ENCODE measurements at regions not wholly inside any gene's neighbourhood (a gene's known extent, or its start where the extent isn't known, plus 50 kb on each side); places are given as distances from the start of the nearest gene placed in this dataset.

DNA sequence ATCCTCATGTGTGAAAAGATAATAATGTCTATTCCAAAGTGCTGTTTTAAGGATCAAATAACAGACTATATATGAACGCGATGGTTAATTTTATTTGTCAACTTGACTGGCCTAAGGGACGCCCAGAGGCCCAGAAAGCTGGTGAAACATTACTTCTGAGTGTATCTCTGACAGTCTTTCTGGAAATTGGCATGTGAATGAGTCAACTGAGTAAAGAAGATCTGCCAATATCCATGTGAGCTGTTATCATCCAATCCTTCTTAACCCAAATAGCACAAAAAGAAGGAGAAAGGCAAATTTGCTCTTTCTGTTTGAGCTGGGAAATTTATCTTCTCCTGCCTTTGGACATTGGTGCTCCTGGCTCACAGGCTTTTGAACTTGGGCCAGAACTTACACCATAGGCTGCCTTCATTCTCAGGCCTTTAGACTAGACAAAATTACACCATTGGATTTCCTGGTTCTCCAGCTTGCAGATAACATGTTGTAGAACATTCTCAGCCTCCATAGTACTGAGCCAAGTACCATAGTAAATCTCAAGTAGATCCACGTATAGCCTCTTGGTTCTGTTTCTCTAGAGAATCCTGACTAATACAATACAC, 114.7 kb upstream of the DOCK10 start:
- Histone ChIP-seq H3K27me3 (replicated peaks; ENCODE audit: insufficient read depth, low read length) (no peaks in the 10 kb centered on the region), H3K9me3 (replicated peaks; ENCODE audit: insufficient read depth, low read length) (no peaks in the 10 kb centered on the region), H4K20me1 (ENCODE audit: insufficient read depth, low read length) (no peaks in the 10 kb centered on the region), H3K27ac (ENCODE audit: low read length) (no peak overlapping the region), H3K4me3 (ENCODE audit: low read length) (no peak overlapping the region), H3F3A (ENCODE audit: insufficient read depth, low read length) (no peaks in the 10 kb centered on the region), H2AFZ (ENCODE audit: low read length) (no peak overlapping the region), H3K4me2 (ENCODE audit: low read depth, low read length) (no peak overlapping the region), H3K9me2 (replicated peaks; ENCODE audit: insufficient read depth, low read length) (no peaks in the 10 kb centered on the region), H3K79me2 (ENCODE audit: low read length) (no peaks in the 10 kb centered on the region), H3K36me3 (replicated peaks; ENCODE audit: insufficient read depth, low read length) (no peaks in the 10 kb centered on the region), H3K4me1 (ENCODE audit: low read length) (no peaks in the 10 kb centered on the region), H3K9ac (ENCODE audit: low read length) (no peak overlapping the region)
- no peak for DNase-seq
- no peak for TF ChIP-seq EZH2 (optimal IDR thresholded peaks at IDR 0.05; ENCODE audit: low read depth, low read length)
- no peak for TF ChIP-seq EZH2phosphoT487 (IDR thresholded peaks at IDR 0.05; ENCODE audit: low read length)
- TF ChIP-seq CTCF (IDR thresholded peaks at IDR 0.05; ENCODE audit: low read length), result no peak

DNA sequence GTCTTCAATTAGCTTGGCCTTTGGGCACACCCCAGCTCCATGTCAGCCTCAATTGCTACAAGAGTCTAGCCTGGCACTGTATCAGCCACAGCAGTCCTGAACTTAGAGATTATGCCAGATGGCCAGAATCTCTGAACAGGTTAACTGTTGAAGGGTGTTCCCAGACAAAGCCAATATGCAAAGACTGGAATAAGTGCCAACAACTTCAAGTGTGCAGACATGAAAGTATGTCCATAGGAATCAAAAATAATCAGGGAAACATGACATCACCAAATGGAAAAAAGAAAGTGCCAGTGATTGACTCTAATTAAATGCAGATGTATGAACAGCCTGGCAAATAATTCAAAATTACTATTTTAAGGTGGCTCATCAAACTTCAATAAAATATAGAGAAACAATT, 98.5 kb upstream of the DOCK10 start:
- no peak for DNase-seq
- no peaks in the 10 kb centered on the region for H3K79me2 ChIP-seq (ENCODE audit: low read length)
- H3K27me3 ChIP-seq (replicated peaks; ENCODE audit: insufficient read depth, low read length), result no peaks in the 10 kb centered on the region
- H3K36me3 ChIP-seq (replicated peaks; ENCODE audit: insufficient read depth, low read length), result no peaks in the 10 kb centered on the region
- no peak overlapping the region for H3K9ac ChIP-seq (ENCODE audit: low read length)
- H3K4me3 ChIP-seq (ENCODE audit: low read length), result no peak overlapping the region
- no peaks in the 10 kb centered on the region for H3K9me3 ChIP-seq (replicated peaks; ENCODE audit: insufficient read depth, low read length)
- no peaks in the 10 kb centered on the region for H3F3A ChIP-seq (ENCODE audit: insufficient read depth, low read length)
- no peaks in the 10 kb centered on the region for H3K4me1 ChIP-seq (ENCODE audit: low read length)
- TF ChIP-seq EZH2 (optimal IDR thresholded peaks at IDR 0.05; ENCODE audit: low read depth, low read length) (no peak), EZH2phosphoT487 (IDR thresholded peaks at IDR 0.05; ENCODE audit: low read length) (no peak), CTCF (IDR thresholded peaks at IDR 0.05; ENCODE audit: low read length) (no peak)
- H4K20me1 ChIP-seq (ENCODE audit: insufficient read depth, low read length), result no peaks in the 10 kb centered on the region
- no peak overlapping the region for H3K27ac ChIP-seq (ENCODE audit: low read length)
- no peak overlapping the region for H2AFZ ChIP-seq (ENCODE audit: low read length)
- no peaks in the 10 kb centered on the region for H3K9me2 ChIP-seq (replicated peaks; ENCODE audit: insufficient read depth, low read length)
- H3K4me2 ChIP-seq (ENCODE audit: low read depth, low read length), result no peak overlapping the region

GRCh38 chr2:225137971-225138370, 95.7 kb upstream of the DOCK10 start:
- Histone ChIP-seq H3K36me3 (replicated peaks; ENCODE audit: insufficient read depth, low read length) (no peaks in the 10 kb centered on the region), H3K9me2 (replicated peaks; ENCODE audit: insufficient read depth, low read length) (no peaks in the 10 kb centered on the region), H3K9me3 (replicated peaks; ENCODE audit: insufficient read depth, low read length) (no peaks in the 10 kb centered on the region), H2AFZ (ENCODE audit: low read length) (no peak overlapping the region), H3K4me2 (ENCODE audit: low read depth, low read length) (no peak overlapping the region), H3K9ac (ENCODE audit: low read length) (no peak overlapping the region), H3K4me3 (ENCODE audit: low read length) (no peak overlapping the region), H4K20me1 (ENCODE audit: insufficient read depth, low read length) (no peaks in the 10 kb centered on the region), H3K79me2 (ENCODE audit: low read length) (no peaks in the 10 kb centered on the region), H3F3A (ENCODE audit: insufficient read depth, low read length) (no peaks in the 10 kb centered on the region), H3K27ac (ENCODE audit: low read length) (no peak overlapping the region), H3K4me1 (ENCODE audit: low read length) (no peaks in the 10 kb centered on the region), H3K27me3 (replicated peaks; ENCODE audit: insufficient read depth, low read length) (no peaks in the 10 kb centered on the region)
- DNase-seq, result no peak
- no peak for TF ChIP-seq EZH2 (optimal IDR thresholded peaks at IDR 0.05; ENCODE audit: low read depth, low read length)
- no peak for TF ChIP-seq CTCF (IDR thresholded peaks at IDR 0.05; ENCODE audit: low read length)
- no peak for TF ChIP-seq EZH2phosphoT487 (IDR thresholded peaks at IDR 0.05; ENCODE audit: low read length)

All from MM.1S (cell line).